ENCODE measurements at regions not wholly inside any gene's neighbourhood (a gene's known extent, or its start where the extent isn't known, plus 50 kb on each side); places are given as distances from the start of the nearest gene placed in this dataset.
"Not testable (repeated sequence)": the region's sequence is repeated elsewhere in the genome, so short reads cannot be mapped to it uniquely, and the experiment has no call there.

DNA sequence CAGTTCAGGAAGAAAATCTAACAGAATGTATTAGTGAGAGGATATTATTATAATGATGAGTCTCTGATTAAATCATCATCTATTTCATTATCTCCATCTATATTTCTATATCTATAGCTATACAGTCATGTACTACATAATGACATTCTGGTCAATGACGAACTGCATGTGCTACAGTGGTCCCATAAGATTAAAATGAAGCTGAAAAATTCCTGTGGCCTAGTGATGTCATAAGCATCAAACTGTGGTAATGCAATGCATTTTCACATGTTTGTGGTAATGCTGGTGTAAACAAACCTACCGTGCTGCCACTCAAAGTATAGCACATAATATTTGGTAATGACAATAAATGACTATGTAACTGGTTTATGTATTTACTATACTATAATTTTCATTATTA is 1127.9 kb upstream of the CHAC2 start:
- intact Hi-C loops (cut with DNase I), result no loop called here
- DNase-seq, result no peak
- ATAC-seq (ENCODE audit: poor library complexity), result no peak

DNA sequence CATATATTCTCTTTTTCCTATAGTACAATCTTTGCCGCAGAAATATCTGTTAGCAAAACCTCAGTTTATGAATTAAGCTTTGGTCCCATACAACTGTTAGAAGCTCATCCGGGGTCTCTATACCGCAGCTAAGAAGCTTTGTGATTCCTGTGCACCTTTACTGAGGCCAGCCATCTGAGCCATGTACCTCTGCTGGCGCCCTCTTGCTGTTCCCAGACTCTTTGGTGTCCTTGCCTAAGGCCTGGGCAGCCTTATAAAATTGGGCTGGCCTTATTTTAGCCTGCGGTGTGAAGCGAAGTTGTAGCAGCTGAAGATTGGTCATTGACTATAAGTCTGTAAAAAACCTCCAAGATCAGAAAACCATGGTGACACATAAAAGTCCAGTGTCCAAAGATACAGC is 1135.1 kb upstream of the CHAC2 start:
- DNase-seq (no peak), ATAC-seq (ENCODE audit: poor library complexity) (no peak)
- intact Hi-C loops (cut with DNase I), result no loop called here

DNA sequence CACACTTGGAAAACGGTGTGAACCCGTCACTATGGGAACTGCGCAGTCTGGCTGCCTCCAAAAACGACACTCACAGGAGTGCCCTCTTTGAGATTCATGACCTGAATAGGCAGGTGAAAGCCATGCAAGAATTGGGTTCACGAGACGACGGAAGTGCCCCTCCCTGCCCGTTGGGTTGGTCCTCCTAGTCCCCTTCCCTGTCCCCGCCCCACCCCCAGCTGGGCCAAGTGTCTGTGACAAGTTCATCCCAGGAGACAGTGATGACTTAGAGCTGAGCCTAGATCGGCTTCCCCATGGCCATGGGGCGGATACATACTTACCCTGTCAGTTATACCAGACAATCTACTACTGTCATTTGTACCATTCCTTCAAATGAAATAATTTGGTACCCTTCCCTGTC is 1137.7 kb upstream of the CHAC2 start:
- ATAC-seq (ENCODE audit: poor library complexity) (no peak), DNase-seq (no peak)
- intact Hi-C loops (cut with DNase I), result no loop called here

DNA sequence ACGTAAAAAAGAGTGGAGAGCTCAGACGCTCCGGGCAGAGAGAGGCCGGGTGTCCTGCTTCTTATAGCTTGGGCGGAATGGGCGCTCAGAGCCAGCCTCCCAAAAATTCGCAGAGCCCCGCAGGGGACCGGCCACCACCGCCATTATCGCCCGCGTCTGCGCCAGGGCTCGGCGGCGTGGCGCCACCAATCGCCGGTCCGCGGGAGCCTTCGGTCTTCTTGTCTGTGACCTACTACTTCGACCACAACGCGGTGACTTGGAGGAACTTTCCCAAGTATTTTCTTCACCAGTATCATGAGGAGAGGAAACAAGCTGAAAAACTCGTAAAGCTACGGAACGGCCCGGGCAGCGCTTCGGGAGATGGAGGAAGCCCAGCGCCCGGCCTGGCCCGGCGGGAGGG is 1138.1 kb upstream of the CHAC2 start:
- intact Hi-C loops (cut with DNase I), result no loop called here
- no peak for ATAC-seq (ENCODE audit: poor library complexity)

DNA sequence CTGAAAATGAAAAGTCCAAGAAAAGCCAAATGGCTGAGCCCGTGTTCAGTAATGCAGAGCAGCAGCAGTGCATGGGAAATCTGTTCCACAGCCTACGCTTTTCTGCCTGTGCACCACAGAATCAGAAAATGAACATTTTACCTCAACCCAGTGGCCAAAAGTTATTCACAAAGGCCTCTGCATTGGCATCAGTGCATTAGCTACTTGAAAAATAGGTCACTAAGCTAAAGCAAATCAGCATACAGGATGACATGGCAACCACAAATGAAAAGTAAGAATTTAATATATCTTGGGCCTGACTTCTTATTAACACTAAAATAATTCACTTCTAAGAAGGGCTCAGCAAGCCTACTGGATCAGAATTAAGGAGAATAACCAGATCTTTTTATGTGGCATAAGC is 1145.3 kb upstream of the CHAC2 start:
- no peak for DNase-seq
- ATAC-seq (ENCODE audit: poor library complexity), result no peak
- intact Hi-C loops (cut with DNase I), result no loop called here

More for the DNA sequence above, 1138.1 kb upstream of the CHAC2 start:
- DNase-seq, result no peak

DNA sequence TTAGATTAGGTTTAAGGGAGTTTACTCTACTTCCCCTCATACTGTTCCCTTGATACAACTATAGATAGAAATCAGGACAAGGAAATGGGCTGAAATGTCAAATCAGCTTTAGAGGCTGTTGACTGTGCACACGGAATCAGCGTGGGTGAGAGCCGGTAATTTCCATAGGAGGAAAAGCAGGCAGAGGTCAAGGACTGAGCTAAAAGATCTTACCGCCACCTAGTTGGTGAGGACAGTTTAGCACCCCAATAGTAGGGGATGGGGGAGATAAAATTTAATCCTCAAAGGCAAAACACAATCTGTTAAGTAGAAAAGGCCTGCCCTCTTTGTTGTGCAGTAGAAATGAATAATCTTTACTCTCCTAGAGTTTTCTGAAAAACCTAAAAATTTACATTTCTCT is 1154.5 kb upstream of the CHAC2 start:
- DNase-seq, result no peak
- intact Hi-C loops (cut with DNase I), result no loop called here
- no peak for ATAC-seq (ENCODE audit: poor library complexity)

DNA sequence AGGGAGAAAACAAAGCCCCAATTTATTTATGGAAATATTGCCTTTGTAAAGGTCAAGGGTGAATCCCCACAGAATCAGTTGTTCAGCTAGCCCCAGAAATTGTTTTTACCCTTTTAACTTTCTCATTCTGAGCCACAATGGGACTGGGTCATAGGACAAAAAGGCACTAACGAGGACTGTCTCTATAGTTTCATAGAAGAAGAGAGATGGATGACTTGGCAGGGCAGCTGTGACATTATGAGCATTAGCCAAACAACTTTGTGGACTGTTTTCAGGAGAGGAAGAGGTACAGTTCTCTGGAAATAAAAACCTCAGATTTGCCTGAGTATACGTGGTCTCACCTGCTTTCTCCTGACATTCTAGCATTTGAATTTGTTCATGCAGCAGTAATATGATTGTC is 1155.8 kb upstream of the CHAC2 start:
- ATAC-seq (ENCODE audit: poor library complexity), result no peak
- intact Hi-C loops (cut with DNase I), result no loop called here
- no peak for DNase-seq

DNA sequence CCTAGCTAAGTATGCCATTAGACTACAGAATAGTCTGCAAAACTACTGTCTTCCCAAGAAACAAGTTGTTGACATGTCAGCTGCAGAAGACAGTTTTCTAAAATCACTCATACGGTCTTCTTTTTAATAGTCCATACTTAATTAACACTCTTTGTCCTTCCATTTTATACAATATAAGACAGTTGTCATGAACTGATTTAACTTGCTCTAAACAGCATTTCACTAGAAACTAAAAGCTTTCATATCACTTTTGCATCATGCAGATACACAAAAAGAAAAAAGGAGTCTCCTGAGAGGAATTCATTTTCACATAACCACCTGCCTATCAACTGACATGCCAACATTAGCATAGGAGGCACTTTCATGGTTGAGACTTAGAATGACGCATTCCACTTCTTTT is 1159.6 kb upstream of the CHAC2 start:
- no peak for DNase-seq
- intact Hi-C loops (cut with DNase I), result no loop called here
- ATAC-seq (ENCODE audit: poor library complexity), result no peak

DNA sequence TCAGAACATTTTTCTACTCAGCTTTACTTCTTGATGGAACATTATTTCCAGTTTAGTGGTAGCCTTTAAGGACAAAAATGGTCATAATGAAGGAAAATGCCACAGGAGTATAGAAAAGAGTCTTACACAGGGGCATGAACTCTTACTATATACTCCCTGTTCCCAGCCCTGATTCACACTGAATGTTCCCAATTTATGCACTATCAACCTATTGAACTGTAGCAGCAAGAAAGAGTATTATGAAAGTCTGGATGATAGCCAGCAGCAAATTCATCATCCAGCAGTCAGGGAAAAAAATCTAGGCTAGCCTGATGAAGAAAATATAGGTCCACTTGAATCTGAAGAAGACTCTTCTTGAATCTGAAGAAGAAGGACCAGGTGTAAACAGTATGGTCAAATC is 1170.3 kb upstream of the CHAC2 start:
- DNase-seq (no peak), ATAC-seq (ENCODE audit: poor library complexity) (no peak)
- intact Hi-C loops (cut with DNase I), result no loop called here

DNA sequence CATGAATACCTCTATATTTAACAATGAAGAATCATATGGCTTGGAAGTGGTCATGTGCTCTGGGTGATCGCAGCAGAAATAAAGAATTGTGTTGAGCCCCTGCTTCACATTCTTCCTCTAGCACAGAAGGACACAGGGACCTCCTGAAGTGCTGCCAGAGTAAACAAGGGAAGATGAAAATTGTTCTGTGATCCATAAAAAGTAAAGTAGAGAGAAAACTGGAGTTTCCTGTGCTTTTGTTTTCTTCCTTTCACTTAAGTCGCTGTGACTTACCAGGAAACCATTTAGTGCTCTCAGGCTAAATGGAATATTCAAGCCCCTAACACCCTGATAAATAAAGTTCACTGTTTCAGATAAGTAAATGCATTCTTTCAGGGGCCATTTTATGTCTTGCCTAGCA is 1173.6 kb upstream of the CHAC2 start:
- no peak for DNase-seq
- ATAC-seq (ENCODE audit: poor library complexity), result no peak

DNA sequence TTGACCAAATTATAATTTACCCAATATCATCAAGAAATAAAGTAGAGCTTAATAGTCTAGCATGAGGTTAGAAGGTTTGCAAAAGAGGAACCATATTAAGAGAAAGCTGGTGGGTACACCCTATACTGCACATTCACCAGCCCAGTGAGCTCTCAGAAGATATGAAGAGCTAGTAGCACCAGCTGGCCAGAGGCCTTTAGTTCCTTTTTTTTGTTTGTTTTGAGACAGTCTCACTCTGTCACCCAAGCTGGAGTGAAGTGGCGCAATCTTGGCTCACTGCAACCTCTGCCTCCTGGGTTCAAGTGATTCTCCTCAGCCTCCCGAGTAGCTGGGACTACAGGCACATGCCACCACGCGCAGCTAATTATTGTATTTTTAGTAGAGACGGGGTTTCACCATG is 1183.5 kb upstream of the CHAC2 start:
- intact Hi-C loops (cut with DNase I); ATAC-seq (ENCODE audit: poor library complexity): not testable (repeated sequence)

More for the DNA sequence above, 1173.6 kb upstream of the CHAC2 start:
- intact Hi-C loops (cut with DNase I), result no loop called here

DNA sequence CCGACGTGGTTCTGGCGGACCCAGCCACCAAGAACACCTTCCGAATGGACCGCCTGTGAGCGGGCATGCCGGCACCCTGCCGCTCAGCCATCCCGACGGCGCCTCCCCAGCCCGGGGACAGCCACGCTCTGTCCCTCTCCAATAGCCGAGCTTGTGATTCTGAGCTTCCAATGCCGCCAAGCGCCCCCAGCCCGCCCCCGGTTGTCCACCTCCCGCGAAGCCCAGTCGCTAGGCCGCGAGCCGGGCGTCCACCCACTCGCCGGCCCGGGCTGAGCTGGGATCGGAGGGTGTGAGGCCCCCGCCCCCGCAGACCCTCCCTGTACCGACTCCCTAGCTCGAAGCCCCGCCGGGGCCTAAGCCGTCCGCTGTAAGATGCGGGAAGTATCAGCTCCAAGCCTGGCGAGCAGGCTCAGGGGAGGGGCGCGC is 1195.1 kb upstream of the CHAC2 start:
- DNase-seq (peak; percentile 33), ATAC-seq (ENCODE audit: poor library complexity) (no peak)
- intact Hi-C loops (cut with DNase I), result no loop called here

More for the DNA sequence above, 1183.5 kb upstream of the CHAC2 start:
- not testable (repeated sequence) for DNase-seq

DNA sequence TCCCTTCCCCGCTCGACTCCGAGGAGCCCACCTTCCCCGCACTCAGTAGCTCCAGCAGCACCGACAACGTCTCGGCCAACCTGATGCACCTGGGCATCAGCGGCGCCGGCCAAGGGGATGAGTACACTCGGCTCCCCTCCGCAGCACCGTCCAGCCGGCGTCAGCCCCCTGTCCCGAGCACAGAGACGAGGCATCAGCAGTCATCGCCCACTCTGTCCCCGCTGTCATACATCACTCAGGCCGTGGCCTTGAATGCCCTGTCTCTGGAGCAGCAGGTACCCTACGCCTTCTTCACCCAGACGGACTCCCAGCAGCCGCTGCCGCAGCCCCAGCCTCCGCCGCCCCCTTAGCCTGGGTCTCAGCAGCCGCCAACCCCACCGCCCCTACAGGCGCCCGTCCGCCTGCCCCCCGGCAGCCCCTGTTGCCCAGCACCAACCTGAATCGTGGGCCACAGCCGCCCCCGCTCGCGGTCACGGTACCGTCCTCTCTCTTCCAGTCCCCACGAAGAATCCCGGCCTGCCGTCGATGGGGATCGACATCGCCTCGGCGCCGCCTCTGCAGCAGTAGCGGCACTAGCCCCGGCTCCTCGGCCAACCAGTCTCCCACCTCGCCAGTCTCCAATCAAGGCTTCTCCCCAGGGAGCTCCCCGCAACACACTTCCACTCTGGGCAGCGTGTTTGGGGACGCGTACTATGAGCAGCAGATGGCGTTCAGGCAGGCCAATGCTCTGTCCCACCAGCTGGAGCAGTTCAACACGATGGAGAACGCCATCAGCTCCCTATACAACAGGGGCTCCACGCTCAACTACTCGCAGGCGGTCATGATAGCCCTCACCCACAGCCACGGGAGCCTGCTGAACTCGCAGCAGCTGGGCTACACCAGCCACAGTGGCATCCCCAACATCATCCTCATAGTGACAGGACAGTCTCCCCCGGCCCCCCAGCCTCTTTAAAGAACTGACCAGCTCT is 1195.9 kb upstream of the CHAC2 start:
- intact Hi-C loops (cut with DNase I), result no loop called here
- DNase-seq (peak; percentile 28), ATAC-seq (ENCODE audit: poor library complexity) (no peak)

DNA sequence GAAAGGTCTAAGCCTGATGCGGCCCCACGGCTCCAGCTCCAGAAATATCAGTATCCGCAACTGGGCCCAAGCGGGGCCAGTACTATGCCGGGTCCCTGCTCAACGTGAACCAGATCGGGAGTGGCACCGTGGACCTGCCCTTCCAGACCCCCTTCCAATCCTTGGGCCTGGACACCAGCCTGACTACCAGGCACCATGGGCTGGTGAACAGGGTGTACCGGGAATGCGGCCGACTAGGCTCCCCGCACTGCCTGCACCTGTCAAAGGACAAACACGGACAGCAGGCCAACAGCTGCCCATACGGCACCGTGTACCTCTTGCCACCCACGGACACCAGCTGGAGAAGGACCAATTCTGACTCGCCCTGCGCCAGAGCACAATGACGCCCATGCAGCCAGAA is 1196.9 kb upstream of the CHAC2 start:
- ATAC-seq (ENCODE audit: poor library complexity), result no peak
- no peak for DNase-seq
- intact Hi-C loops (cut with DNase I), result no loop called here

DNA sequence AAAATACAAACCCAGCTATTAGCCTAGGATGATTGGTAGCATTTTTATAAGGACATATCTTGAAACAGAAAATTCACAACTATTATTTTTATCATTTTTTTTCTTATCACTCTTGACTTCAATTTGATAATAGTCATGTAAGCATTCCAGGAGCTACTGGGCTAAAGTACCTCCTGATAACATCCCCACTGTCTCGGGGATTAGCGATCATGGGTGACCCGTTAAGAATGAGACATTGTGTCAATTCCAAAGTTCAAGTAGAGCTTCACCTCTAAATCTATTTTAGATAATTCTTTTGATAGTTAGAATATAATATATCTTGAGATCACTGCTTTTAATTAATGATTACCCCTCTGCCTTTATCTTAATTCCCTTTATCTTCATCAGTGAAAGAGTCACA is 1204.5 kb upstream of the CHAC2 start:
- intact Hi-C loops (cut with DNase I), result no loop called here
- ATAC-seq (ENCODE audit: poor library complexity) (no peak), DNase-seq (no peak)

DNA sequence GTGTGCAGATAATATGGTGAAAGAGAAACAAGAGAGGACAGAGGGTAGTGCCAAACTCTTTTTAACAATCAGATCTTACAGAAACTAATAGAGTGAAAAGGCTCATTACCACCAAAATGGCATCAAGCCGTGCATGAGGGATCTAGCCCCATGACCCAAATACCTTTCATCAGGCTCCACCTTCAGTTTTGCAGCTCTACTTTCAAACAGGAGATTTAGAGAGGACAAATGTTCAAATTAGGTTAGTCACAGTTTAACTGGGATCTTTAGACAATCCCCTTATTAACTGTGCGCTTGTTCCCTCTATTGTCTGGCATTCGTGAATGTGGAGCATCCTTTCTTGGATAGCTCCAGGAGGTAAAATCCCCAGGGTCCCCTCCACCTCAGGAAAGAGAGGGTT is 1209.3 kb upstream of the CHAC2 start:
- no peak for ATAC-seq (ENCODE audit: poor library complexity)
- intact Hi-C loops (cut with DNase I), result no loop called here
- no peak for DNase-seq

DNA sequence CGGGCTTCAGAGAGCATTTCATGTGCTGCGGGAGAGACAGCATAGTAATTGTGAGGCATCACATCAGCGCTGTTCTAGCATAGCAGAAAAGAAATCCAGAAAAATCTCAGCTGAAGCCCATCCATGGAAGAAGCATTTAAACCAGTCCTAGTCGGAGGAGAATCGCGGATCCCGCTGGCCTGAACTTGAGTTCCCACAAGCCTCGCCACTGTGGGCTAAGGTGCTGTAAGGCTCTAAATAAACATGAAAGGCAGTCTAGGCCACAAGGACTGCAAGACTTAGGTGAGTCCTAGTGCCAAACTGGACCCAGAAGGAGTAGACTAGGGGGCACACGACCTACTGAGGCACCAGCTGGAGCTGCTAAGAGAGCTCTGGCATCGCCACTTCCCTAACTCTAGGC is 1225.3 kb upstream of the CHAC2 start:
- DNase-seq, result no peak
- intact Hi-C loops (cut with DNase I), result no loop called here
- ATAC-seq (ENCODE audit: poor library complexity), result no peak

DNA sequence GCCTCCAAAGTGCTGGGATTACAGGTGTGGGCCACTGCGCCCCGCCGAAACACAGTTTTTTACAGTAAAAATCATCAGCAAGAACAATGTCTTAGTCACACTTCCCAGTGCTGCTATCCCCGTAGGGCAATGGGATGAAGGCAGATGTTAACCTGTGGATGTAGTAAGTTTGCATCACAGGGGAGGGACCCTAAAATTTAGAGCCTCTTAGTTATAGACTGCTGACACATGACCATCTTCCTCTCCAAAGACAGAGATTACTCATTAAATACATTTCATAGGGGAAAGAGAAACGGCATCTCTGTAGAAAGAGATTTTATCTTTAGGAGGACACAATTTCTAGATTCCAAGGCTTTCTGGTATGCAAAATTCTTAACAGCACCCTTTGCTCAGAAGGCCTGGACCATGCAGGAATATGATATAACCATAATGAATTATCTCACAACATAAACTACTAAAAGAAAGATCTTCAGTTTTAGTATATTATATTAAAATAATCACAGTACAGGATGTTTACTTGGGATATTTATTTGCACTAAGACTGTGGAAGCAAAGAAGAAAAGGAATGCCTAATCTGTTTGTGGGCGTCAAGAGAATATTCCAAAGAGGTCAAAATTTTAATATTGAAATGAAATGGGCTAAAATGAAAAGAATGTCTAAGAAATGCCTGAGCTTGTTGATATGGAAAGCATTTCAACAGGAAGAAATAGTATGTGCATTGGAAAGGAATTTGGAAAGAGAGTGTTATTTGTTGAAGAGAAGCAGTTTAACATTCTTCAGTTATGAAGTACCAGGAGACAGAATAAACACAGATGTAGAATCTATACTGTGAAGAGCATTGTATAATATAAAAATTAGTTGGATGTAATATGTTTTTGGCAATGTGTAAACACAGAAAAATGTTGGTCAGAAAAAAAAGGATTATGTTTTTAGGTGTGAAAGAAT is 1228.3 kb upstream of the CHAC2 start:
- DNase-seq (no peak), ATAC-seq (ENCODE audit: poor library complexity) (no peak)
- intact Hi-C loops (cut with DNase I), result no loop called here

DNA sequence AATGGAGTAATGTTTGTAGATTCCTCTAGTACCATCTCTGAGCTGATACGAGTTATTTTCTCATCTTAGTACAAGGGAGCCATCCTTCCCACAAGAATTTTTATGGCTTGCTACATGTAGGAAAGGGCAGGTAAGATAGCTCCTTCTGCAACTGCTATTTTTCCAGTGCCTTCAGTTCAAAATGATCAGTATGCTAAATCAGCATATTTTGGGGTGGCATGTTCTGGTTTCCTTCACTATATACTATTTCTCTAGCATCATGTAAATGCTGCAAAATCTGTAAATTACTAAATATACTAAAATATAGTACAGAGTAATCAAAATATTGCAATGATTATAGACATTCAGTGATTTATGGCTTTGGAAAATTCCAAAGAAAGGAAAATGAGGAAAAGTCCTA is 1230.0 kb upstream of the CHAC2 start:
- intact Hi-C loops (cut with DNase I), result no loop called here
- DNase-seq, result no peak
- no peak for ATAC-seq (ENCODE audit: poor library complexity)

Measured in Right ventricle myocardium superior (tissue), 1 donor.